ENCODE measurements at regions not wholly inside any gene's neighbourhood (a gene's known extent, or its start where the extent isn't known, plus 50 kb on each side); places are given as distances from the start of the nearest gene placed in this dataset.

DNA sequence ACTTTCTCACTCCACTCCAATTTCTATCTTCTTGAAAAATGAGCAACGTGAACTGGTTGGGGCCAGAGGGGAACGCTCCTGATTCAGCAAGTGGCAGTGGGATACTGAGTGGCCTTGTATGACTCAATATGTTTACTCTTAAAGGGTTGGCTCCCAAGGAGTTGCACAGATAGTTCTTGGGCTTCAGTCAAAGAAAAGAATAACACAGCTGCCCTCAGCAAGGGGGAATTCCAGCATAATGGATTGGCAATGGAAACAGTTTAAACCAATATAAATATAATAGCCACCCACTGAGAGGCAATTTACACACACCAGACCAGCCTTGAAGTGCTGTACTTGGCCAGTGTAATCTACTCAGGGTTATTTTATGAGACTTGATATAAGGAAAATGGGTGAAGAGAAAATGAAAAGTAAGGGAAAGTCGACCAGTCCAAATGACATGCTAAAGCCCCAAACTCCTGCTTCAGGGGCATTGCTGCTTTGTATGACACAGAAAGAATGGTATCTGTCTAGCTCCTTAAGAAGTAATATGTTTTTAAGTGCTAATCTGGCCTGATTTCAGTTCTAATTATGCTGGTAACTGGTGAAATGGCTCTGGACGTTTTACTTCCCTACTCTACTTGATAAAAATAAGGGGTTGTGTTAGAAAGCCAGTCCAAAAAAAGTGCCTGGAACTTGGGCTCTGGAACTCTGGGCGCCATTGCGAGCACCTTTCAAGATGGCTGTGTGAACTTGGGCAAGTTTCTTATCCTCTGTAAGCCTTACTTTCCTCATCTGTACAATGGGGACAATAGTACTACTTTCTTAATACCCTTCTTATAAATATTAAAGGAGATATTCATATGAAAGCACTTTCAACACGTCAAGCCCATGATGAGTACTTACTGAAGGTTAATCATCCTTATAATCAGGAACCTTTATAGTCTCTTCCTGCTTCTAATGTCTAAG, 712.9 kb upstream of the MAP3K7 start:
- H3K4me3 ChIP-seq (ENCODE audit: low read depth, low read length): no peak overlapping the region
- TF ChIP-seq, protein P1, sequence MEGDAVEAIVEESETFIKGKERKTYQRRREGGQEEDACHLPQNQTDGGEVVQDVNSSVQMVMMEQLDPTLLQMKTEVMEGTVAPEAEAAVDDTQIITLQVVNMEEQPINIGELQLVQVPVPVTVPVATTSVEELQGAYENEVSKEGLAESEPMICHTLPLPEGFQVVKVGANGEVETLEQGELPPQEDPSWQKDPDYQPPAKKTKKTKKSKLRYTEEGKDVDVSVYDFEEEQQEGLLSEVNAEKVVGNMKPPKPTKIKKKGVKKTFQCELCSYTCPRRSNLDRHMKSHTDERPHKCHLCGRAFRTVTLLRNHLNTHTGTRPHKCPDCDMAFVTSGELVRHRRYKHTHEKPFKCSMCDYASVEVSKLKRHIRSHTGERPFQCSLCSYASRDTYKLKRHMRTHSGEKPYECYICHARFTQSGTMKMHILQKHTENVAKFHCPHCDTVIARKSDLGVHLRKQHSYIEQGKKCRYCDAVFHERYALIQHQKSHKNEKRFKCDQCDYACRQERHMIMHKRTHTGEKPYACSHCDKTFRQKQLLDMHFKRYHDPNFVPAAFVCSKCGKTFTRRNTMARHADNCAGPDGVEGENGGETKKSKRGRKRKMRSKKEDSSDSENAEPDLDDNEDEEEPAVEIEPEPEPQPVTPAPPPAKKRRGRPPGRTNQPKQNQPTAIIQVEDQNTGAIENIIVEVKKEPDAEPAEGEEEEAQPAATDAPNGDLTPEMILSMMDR (IDR thresholded peaks at IDR 0.05; ENCODE audit: borderline replicate concordance, insufficient read depth, low read depth, low read length): no peak

DNA sequence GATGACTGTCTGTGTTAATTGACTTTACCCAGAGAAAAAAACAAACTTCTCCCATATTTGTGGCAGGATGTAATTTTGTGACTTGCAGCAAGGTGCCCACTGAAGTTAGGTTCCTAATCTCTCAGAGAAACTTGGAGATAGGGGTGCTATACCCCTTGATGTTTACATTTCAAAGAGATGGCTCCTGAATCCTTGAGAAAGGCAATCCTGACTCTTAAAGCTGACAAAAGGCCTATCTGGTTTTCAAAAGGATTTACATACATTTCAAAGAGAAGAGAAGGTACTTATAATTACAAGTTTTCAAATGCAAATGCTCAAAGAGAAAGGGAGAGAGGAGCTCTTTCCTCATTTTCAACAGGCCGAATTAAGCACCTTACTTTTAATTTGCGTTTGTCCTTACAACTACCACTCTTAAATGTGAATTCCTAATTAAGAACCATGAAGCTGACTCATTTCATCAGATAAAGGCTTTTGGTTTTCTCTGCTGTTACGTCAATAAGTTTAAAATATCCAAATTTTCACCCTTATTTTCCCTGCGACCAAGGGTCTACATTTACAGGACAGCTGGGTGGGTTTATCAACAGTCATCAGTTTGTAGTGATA, 711.8 kb upstream of the MAP3K7 start:
- TF ChIP-seq, protein P1 (IDR thresholded peaks at IDR 0.05; ENCODE audit: borderline replicate concordance, insufficient read depth, low read depth, low read length): no peak

DNA sequence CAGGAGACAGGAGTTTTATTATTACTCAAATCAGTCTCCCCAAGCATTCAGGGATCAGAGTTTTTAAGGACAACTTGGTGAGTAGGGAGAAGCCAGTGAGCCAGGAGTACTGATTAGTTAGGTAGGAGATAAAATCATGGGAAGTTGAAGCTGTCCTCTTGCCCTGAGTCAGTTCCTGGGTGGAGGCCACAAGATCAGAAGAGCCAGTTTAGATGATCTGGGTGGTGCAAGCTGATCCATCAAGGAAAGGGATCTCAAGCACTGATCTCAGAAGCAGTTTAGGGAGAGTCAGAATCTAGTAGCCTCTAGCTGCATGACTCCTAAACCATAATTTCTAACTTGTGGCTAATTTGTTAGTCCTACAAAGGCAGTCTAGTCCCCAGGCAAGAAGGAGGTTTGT, 706.5 kb upstream of the MAP3K7 start:
- no peak overlapping the region for H3K4me3 ChIP-seq (ENCODE audit: low read depth, low read length)

More for the DNA sequence above, 711.8 kb upstream of the MAP3K7 start:
- no peak overlapping the region for H3K4me3 ChIP-seq (ENCODE audit: low read depth, low read length)

DNA sequence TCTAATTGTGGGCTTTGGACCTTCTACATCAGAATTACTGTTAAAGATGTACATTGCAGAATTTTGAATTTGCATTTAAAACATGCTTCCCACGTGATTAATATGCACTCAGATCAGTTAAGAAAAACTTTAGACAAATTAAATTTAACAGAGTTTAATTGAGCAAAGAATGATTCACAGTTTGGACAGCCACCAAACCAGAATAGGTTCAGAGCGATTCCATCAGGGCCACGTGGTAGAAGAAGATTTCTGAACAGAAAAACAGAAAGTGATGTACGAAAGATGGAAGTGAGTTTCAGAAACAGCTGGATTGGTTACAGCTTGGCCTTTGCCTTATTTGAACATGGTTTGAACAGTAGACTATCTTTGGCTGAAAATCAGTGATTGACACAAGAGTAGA, 704.2 kb upstream of the MAP3K7 start:
- no peak overlapping the region for H3K4me3 ChIP-seq (ENCODE audit: low read depth, low read length)

More for the DNA sequence above, 706.5 kb upstream of the MAP3K7 start:
- TF ChIP-seq, protein P1 (IDR thresholded peaks at IDR 0.05; ENCODE audit: borderline replicate concordance, insufficient read depth, low read depth, low read length): no peak

DNA sequence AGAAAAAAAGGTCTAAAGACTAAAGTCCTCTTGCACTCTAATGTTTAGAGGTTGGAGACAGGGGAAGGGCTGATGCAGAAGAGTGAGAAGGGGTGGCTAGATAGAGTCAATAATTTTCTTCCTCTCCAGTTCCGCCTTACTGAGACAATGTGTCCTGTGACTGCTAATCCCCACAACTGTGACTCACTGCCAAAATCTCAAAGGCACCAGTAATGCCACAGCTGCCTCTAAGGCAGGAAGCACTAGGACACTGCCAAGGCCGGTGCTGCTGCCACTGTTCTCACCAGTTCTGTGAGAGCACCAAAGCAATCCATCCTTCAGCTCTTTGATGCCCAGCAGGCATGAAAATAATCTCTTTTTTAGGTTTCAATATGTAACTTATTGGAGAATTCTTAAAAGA, 701.9 kb upstream of the MAP3K7 start:
- TF ChIP-seq, protein P1 (IDR thresholded peaks at IDR 0.05; ENCODE audit: borderline replicate concordance, insufficient read depth, low read depth, low read length): no peak
- no peak overlapping the region for H3K4me3 ChIP-seq (ENCODE audit: low read depth, low read length)

More for the DNA sequence above, 704.2 kb upstream of the MAP3K7 start:
- TF ChIP-seq, protein P1 (IDR thresholded peaks at IDR 0.05; ENCODE audit: borderline replicate concordance, insufficient read depth, low read depth, low read length): no peak

DNA sequence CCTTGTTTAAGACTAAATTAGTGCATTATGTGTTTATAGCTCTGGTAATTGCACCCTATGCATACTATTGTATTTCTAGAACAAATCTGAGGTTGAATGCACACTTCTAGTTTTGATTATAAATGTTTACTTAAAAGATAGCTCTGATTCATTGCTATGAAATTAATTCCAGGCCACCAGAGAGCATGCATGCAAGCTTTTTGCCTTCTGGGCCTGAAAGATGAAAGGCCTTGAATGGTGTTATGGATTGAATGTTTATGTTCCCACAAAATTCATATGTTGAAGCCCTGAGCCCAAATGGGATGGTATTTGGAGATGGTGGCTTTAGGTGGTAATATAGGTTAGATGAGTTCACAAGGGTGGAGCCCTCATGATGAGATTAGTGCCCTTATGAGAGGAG, 695.0 kb upstream of the MAP3K7 start:
- no peak overlapping the region for H3K4me3 ChIP-seq (ENCODE audit: low read depth, low read length)
- TF ChIP-seq, protein P1 (IDR thresholded peaks at IDR 0.05; ENCODE audit: borderline replicate concordance, insufficient read depth, low read depth, low read length): no peak

Data from GM12875 (cell line).